ENCODE measurements at regions not wholly inside any gene's neighbourhood (a gene's known extent, or its start where the extent isn't known, plus 50 kb on each side); places are given as distances from the start of the nearest gene placed in this dataset.

GRCh38 chr1:219697682-219698081 lies 84.8 kb upstream of the ZC3H11B start:
- TF ChIP-seq EZH2 (IDR thresholded peaks at IDR 0.05; ENCODE audit: low read length, unreplicated experiment) (no peak), EZH2phosphoT487 (IDR thresholded peaks at IDR 0.05; ENCODE audit: borderline replicate concordance, low read length) (no peak)
- TF ChIP-seq, protein P1, sequence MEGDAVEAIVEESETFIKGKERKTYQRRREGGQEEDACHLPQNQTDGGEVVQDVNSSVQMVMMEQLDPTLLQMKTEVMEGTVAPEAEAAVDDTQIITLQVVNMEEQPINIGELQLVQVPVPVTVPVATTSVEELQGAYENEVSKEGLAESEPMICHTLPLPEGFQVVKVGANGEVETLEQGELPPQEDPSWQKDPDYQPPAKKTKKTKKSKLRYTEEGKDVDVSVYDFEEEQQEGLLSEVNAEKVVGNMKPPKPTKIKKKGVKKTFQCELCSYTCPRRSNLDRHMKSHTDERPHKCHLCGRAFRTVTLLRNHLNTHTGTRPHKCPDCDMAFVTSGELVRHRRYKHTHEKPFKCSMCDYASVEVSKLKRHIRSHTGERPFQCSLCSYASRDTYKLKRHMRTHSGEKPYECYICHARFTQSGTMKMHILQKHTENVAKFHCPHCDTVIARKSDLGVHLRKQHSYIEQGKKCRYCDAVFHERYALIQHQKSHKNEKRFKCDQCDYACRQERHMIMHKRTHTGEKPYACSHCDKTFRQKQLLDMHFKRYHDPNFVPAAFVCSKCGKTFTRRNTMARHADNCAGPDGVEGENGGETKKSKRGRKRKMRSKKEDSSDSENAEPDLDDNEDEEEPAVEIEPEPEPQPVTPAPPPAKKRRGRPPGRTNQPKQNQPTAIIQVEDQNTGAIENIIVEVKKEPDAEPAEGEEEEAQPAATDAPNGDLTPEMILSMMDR (conservative IDR thresholded peaks at IDR 0.05; ENCODE audit: low read depth, low read length), result no peak

Data from PC-3 (cell line).